NCI-H526 treated with DMSO at 0.1 percent for 48 hours (cell line): ENCODE measurements at regions not wholly inside any gene's neighbourhood (a gene's known extent, or its start where the extent isn't known, plus 50 kb on each side); places are given as distances from the start of the nearest gene placed in this dataset.

Experiments
- DNase-seq: peaks from one replicate; lab custom pipeline; 2025; lab: John Stamatoyannopoulos, UW

GRCh38 chr2:64403426-64403825, 50.5 kb upstream of the LGALSL start:
- no peak for DNase-seq

GRCh38 chr2:64404002-64404731, 49.8 kb upstream of the LGALSL start:
- no peak for DNase-seq
